LNCaP clone FGC (cell line): ENCODE measurements at regions not wholly inside any gene's neighbourhood (a gene's known extent, or its start where the extent isn't known, plus 50 kb on each side); places are given as distances from the start of the nearest gene placed in this dataset.

Experiments used
- DNase-seq: peaks from one replicate; pipeline ENCODE4 v3.0.0-alpha.2; 2011; ENCODE audit warnings: low read depth
- H3K4me3 ChIP-seq: 2 replicates; pipeline ENCODE4 v1.5.1; 2011; ENCODE audit warnings: mild to moderate bottlenecking, low read depth, low read length, control low read depth
- CTCF ChIP-seq: IDR thresholded peaks from 2 replicates; pipeline ENCODE4 v1.5.1; 2012; ENCODE audit warnings: mild to moderate bottlenecking; ENCODE audit not compliant: control insufficient read depth, insufficient read depth; ENCODE audit errors: extremely low read depth

- TF ChIP-seq CTCF, result no peak
- DNase-seq, result no peak
- no peak overlapping the region for H3K4me3 ChIP-seq
These were observed 149.2 kb upstream of the POU3F3 start for GRCh38 chr2:104704496-104705245.

GRCh38 chr2:104707056-104707455 is 146.9 kb upstream of the POU3F3 start:
- DNase-seq, result no peak
- no peak for TF ChIP-seq CTCF
- H3K4me3 ChIP-seq, result no peak overlapping the region

- TF ChIP-seq CTCF, result no peak
These were observed 144.9 kb upstream of the POU3F3 start for GRCh38 chr2:104708967-104709366.

GRCh38 chr2:104716061-104716460 is 137.9 kb upstream of the POU3F3 start:
- TF ChIP-seq CTCF, result no peak
- H3K4me3 ChIP-seq, result no peak overlapping the region
- no peak for DNase-seq

More at GRCh38 chr2:104708967-104709366, 144.9 kb upstream of the POU3F3 start:
- no peak for DNase-seq
- no peak overlapping the region for H3K4me3 ChIP-seq

GRCh38 chr2:104733226-104733943 is 120.5 kb upstream of the POU3F3 start:
- peak; percentile 13 for DNase-seq
- TF ChIP-seq CTCF, result peak; percentile 47
- no peak overlapping the region for H3K4me3 ChIP-seq

- TF ChIP-seq CTCF, result no peak
- no peak for DNase-seq
- no peak overlapping the region for H3K4me3 ChIP-seq
These were observed 118.9 kb upstream of the POU3F3 start for GRCh38 chr2:104734937-104735586.
